ENCODE measurements at regions not wholly inside any gene's neighbourhood (a gene's known extent, or its start where the extent isn't known, plus 50 kb on each side); places are given as distances from the start of the nearest gene placed in this dataset.

DNA sequence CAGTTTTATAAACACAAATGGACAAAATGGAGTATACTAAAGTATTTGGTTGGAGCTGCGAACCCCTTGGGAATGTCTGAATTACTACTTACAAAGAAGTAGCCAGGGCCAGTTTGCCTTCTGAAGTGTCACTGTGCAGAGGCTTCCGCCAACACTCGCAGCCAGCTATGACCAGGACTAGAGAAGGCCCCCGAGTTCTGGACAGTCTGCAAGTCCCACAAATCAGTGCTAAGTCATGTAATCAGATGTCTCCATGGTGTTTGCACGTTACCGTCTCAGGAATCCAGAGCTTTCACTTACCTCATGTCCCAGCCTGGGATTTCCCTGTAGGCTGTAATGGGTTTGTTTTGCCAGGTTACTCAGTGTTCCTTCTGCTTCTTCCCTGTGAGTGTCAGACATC is 106.6 kb upstream of the SPAG17 start:
- TF ChIP-seq, protein P1, sequence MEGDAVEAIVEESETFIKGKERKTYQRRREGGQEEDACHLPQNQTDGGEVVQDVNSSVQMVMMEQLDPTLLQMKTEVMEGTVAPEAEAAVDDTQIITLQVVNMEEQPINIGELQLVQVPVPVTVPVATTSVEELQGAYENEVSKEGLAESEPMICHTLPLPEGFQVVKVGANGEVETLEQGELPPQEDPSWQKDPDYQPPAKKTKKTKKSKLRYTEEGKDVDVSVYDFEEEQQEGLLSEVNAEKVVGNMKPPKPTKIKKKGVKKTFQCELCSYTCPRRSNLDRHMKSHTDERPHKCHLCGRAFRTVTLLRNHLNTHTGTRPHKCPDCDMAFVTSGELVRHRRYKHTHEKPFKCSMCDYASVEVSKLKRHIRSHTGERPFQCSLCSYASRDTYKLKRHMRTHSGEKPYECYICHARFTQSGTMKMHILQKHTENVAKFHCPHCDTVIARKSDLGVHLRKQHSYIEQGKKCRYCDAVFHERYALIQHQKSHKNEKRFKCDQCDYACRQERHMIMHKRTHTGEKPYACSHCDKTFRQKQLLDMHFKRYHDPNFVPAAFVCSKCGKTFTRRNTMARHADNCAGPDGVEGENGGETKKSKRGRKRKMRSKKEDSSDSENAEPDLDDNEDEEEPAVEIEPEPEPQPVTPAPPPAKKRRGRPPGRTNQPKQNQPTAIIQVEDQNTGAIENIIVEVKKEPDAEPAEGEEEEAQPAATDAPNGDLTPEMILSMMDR (conservative IDR thresholded peaks at IDR 0.05; ENCODE audit: low read length): no peak
- no peak for TF ChIP-seq EZH2phosphoT487 (IDR thresholded peaks at IDR 0.05; ENCODE audit: borderline replicate concordance, low read depth, low read length)

Measured in OCI-LY7 (cell line).